DMS79 (cell line): ENCODE measurements at regions not wholly inside any gene's neighbourhood (a gene's known extent, or its start where the extent isn't known, plus 50 kb on each side); places are given as distances from the start of the nearest gene placed in this dataset.

Experiments used
- DNase-seq: peaks from one replicate; lab custom pipeline; 2025; lab: John Stamatoyannopoulos, UW

DNA sequence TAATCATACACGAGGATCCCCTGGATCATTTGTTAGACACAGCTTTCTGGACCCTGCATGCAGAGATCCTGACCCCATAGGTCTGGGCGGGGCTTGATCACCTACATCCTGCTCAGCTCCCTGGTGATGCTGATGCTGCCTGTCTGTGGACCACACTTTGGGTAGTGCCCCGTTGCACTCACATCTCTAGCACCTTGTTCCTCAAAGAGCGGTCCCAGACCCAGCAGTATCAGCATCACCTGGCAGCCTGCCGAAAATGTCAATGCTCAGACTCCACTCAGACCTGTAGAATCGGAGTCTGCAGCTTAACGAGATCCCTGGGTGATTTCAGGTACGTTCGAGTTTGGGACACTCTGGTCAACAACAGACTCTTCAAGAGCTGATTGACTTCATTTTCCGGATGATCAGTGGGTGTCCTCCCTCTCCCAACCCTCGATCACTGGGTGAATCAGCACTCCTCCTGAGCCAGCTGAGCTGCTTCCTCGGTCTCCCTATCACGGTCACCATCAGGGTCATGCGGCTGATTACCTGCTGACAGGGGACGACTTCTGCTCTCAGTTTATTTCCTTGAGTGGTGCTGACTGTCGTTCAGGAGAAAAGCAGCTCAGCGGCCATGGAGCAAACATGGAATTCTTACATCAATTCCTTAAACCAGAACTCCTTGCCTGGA is 150.6 kb upstream of the RAB12 start:
- no peak for DNase-seq

DNA sequence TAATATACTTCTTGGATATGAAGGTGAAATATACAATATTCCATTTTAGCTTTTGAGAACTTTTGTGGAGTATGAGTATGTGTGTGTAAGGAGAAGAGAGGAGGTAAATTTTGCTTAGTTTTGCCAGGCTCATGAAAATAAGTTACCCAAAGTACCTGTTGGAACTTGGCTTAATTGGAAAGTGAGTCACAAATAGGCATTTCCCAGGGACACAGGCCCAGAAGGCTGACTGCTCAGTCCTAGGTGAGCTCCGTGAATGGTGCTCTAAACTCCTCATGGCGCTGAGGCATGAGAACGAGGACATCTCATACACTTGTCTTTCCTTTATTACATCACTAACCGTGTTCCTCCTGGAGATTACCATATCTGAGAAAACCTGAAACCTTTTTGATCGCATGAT is 148.5 kb upstream of the RAB12 start:
- DNase-seq: no peak

DNA sequence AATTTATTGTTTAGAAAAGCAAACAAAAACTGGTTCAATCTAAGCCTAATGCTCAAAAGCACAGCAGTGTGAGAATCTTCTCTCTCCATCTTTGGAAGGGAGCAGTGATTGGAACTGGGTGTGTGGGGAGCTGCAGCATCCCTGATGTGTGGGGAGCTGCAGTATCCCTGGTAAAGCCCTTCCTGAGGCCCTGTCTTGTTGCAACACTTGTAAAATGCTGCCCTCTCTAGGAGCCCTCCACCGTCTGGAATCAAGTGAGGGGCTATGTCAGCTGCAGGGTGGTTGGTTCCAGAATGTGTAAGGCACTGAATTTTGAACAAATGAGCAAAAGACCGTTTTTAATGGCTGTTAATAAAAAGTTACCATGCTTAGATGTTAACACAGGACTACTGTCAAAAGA is 147.7 kb upstream of the RAB12 start:
- DNase-seq: no peak

DNA sequence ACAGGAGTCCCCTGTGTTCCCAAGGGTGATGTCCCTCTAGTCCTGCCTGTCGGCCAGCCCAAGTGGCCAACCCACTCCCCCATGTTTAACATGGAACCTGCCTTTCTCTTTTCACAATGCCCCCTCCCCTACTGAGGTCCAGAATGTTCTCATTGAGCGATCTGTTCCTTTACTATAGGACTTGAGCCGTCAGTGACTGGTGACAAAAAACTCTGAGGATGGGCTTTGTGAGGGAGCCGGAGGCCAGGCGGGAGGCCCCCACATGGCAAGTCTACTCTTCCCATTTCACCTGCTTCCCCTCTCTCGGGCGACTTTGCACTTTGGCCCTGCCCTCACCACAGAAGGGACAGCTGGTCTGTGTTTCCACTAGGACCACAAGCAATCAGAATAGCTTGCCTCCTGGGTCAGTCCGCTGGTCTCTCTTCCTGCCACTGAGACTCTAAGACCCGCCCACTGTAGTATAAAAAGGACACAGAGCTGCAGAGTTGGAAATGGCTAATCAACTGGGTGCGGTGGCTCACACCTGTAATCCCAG is 146.5 kb upstream of the RAB12 start:
- DNase-seq: no peak

DNA sequence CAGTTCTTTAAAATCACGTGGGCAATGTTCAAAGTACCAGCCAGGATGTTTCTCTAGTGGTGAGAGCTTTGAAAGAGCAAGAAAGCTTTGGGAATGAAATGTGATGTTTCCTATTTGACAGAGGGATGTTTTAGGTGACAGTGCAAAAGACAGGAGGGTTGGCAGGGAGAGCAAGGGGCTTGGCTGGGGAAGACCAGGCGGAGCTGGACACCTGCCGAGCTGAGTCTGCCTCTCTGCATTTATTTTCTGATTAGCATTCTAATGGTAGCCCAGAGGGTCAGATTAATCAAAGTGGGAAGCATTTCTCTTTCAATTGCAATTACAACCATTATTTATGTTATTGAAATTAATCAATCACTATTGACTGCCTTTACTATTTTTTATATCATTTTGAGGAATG is 145.4 kb upstream of the RAB12 start:
- DNase-seq: no peak

DNA sequence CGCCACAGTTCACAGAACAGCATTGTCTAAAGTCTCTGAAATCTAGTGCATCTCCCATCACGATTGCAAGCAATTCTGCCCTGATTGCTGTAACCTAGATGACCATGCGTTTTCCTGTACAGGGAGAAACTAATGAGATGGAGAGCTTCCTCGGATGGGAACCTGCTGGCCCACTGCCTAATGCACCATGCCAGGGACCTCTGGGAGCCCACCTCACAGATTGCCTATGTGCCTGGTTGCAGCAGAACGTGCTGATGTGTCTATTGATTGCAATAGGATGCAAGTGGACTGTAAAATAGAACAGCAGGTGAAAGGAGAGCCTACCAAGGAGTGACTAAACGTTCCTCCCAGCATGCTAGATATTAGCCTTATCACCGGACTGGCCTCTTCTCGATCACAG is 141.0 kb upstream of the RAB12 start:
- no peak for DNase-seq

DNA sequence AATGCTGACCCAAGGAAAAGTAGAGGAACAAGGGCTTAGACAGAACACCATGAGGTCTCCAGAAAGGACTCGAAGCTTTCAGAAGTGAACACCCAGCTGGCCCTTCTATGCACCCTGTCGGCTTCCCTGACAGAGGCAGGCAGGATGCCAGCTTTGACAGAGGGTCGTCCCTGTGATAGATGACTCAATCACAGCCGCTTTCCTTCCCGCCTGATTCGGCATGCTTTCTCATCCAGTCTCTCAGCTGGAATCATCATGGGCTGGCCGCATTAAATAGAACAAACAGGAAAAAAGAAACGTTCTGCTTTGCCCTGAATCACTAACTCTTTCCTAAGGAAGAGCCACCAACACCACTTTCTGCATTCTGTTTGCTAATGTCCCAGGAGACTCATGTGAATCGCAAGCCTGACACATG is 140.3 kb upstream of the RAB12 start:
- no peak for DNase-seq

DNA sequence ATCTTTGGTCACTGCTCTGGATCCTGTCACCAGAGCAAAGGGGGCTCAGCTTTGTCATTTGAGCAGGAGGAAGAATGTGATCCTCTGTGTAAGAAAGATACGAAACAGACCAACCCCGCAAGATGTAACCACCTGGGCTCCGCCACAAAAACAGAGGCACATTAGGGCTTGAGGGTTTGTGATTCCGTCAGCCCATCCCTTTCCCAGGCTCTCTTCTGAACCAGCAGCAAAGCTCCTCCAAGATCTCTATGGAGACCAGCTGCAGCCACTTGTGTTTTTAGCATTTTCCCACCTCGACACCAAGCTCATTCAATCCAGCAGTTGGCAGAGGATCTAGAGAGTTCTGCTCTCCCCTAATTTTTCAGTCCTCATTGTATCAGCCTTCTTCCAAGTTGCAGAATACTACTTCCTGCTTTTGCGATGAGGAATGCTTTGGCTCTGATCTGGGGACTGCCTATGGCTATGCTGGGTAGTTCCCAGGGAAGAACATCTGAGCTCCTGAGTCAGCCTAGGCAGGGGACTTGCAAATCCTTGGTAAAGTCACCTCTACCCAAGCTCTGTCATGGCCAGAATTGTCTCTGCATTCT is 139.6 kb upstream of the RAB12 start:
- no peak for DNase-seq

DNA sequence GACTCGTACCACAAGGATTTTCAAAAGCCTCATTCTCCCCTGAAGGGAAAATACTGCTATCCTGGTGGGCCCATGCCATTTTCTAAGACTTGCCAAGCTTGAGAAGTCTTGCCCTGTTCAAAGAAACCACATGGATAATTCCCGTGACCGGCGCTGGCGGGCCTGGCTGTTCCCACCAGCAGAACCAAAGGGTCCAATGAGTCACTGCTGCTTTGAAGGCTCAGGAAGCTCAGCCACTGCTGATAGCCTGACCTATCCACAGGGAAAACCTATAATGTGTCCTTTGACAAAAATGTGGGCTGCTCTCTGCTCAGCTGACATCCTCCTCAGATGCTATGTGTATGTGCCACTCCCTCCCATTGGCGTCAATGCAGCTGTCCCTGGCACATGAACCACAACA is 137.9 kb upstream of the RAB12 start:
- no peak for DNase-seq

DNA sequence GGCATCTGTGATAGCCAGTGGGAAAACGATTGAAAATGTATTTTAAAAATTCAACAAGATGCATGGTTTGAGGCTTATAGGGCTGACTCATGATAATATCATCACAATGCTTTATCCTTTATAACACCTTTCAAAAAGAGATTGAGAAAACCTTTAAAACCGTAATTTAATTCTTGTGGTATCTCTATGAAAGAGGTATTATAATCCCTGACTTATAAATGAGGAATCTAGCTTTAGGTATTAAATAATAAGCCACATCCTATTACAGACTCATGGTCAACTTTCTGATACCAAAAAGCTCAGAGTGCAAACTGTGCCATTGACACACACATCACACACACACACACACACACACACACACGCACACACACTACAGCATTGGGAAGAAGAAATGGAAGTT is 134.6 kb upstream of the RAB12 start:
- no peak for DNase-seq

DNA sequence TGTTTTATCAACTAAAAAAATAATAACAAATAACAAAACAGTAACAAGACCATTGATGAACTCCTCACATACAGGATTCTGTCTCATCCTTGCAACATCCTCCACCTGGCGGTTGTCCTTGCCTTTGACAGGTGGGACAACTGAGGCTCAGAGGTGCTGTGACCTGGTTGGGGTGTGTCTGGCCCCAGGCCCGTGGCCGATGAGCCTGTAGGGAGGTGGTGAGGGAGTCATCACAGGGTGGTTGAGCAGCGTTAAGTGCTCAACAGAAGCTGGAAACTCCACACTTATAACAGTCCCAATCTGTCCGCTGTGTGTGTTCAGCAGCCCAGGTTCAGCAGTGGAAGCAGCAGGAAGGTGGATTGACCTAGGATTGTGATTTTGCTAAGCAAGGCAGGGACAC is 131.6 kb upstream of the RAB12 start:
- DNase-seq: no peak

DNA sequence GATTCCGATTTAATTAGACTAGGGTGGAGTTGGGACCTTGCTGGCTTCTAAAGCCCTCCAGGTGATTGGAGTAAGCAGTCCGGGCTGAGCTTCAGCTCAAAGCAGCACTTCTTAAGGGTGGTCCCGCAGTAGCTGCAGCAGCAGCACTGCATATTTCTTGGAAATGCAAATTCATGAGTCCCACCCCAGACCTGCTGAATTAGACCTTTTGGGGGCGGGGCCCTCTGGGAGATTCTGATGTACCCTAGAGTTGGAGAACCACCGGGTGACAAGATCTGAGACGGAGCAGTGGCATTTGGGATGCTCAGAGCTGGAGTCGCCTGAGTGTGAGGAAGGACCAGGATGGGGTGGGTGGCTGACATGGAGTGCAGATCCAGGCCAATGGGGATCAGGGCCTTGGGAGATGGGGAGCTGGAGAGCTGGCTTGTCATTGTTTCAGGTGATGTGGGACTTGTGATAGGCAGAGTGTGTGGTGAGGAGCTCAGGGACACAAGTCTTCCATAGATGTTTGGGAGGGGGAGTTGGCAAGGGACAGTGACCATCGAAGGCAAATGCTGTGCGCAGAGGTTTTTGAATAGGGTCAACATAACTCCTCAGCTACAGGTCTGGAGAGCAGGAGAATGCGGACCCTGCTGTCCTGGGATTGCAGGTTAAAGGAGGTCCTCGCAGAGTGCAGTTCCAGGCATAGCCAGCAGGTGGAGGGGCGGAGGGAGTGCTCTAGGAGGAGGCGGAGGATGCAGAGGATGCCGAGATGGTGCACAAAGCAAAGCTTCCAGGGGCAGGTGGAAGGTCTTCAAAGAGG is 130.9 kb upstream of the RAB12 start:
- DNase-seq: no peak

DNA sequence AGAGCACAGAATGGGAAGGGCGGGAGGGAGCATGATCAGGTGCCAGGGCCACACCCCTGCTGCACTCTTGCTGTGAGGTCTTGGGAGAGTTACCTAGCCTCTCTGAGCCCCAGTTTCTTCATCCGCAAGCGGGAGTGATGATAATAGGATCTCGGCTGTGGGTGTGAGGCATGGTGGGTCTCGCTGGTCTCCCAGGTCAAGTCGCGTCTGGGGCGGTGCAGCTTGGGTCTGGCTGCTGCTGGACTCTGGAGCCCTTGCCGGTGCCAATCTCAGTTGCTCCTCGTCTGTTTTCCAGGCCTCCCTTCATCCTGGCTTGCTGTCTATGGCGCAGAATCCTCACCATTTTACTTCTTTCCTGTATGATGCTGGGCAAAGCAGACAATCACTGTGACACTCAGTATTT is 130.3 kb upstream of the RAB12 start:
- no peak for DNase-seq

DNA sequence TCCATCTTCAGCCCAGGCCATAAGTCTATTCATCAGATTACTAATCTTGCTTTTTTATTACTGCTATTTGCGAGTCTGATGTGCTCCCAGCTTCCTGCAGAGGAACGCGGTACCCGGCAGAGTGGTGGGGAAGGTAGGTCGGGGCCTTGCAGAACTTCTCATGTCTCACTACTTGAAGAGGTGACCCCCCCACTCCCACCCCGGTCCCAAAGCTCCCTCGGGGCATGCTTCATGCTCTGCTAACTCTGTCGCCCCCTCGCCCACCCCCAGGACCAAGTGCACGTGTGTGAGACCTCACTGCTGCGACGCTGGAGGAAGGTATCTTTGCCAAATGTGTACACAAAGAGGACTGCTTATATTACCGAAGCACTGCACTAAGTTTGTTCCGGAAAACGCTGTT is 129.4 kb upstream of the RAB12 start:
- DNase-seq: no peak

DNA sequence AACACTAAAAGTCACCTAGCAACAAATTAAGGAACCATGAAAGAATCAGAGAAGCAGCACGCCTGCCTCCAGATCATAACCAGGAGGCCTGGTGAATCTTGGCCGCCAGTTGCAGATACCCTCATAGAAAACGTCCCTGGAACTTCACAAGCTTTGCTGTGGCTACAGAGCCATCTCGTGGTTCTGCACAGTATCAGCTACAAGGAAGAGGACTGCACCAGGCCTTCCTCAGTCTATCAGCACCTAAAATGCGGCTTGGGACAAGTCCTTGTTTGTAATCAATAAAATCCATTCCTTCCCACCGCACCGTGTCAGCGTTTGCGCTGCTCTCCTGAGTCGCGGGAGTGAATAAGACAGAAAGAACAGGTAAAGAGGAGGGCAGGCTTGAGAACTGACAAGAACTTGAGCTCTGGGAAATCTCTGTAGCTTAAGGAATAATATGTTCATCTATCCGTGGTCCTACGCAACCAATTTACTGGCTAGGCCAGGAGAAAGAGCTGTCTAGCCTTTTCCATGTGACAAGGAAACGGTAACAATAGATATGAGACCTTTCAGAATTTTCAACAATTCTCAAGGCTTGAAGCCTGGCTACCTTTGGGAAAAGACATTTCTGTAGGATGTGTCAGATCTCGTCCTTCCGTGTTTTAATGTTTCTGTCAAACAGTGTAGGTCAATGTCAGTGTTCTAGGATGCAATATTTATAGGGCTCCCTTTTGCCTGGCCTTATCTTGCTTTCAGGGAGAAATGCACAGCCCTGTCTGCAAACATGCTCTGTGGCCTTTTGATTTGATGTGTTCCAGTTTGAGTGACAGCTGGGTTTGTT is 128.5 kb upstream of the RAB12 start:
- DNase-seq: no peak

DNA sequence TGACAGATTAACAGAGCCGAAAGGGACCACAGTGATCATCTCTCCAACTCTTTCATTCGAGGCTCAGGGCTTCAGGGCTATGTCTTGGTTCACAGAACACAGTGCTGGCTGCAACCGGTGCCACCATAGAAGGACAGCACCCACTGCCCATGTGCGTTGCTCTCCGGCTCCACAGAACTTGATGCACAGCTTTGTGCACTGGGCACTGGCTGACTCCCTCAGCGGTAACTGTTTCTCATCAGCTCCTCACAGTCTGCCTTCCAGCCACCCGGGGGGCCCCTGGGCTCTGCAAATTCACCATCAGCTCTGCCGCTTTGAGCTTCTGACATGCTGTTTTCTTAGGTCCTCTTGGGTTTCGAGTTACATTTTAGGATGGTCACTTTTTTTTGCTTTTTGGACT is 124.3 kb upstream of the RAB12 start:
- no peak for DNase-seq

DNA sequence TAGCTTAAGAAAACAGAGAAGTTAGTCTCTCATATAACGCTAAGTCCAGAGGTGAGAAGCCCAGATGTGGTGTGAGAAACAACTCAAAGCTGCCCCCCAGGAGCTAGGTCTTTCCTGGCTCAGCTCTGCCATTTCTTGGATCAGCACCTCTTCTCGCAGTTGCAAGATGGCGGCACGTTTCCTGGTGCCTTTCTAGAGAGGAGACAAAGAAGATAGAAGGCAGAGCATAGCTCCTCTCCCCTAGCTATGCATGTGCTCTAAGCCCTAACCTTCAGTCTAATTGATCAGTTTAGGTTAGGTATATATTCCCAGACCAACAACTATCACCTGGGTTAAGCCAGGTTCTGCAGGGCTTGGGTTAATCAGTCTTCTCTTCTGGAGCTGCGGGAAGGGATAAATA is 119.5 kb upstream of the RAB12 start:
- no peak for DNase-seq

DNA sequence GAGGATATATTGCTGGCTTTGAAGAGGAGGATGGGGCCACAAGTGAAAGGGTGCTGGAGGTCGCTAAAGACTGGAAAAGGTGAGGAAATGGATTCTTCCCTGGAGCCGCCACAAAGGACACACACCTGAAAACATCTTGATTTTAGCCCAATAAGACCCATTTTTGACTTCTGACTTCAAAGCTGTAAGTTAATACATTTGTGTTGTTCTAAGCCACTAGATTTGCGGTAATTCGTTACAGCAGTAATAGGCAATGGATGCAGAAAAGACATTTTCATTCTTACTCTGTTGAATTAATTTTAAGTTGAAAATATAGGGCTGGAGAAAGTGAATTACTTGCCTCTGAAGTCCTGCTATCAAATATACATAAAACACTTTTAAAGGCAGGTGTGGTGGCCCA is 117.7 kb upstream of the RAB12 start:
- no peak for DNase-seq

DNA sequence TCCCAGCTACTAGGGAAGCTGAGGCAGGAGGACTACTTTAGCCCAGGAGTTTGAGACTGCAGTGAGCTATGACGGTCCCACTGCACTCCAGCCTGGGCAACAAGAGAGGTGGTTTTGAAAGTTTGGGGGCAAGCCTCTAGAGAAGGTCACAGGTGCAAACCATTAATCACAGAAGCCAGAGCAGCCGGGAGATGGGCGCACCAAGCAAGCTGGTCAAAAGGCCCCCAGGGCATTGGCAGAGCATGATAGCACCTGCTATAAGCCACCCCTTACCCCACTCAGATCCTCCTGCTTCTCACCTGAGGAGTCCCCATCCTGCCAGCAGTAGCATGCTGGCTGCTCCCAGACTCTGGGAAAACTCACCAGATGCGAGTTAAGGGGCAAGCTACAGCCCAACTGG is 116.1 kb upstream of the RAB12 start:
- DNase-seq: no peak

DNA sequence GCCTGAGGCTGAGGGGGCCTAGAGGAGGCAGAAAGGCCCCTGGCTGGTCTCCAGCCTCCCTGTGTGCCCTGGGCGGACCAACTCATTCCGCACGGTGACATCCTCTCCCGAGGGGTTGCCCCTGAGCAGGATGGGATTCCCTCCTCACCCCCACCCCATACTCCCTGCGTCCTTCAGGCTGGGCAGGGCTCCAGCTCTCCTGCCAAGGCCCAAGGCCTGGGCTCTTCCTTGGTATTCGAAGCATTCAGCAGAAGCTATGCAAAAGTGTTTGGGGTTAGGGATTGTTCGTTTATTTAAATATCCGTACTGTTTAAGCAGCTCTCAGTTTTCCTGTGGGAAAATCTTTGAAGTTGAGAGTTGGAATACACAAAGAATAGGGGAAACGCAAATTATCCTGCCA is 113.1 kb upstream of the RAB12 start:
- no peak for DNase-seq

DNA sequence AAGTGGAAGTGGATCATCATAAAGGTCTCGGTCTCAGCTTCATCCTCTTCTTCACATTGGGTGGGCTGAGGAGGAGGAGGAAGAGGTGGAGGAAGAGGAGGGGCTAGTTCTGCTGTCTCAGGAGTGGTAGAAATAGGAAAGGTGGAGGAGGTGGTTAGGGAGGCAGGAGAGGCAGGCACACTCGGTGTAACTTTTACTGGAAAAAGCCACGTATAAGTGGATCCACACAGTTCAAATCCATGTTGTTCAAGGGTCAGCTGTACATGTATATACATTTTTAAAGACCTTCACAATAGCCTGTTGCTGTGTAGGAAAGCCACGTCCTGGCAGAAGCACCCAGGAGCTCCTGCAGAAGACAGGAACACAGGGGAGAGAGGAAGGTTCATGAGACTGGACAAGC is 110.3 kb upstream of the RAB12 start:
- no peak for DNase-seq
